MV-4-11 (cell line): ENCODE measurements at regions not wholly inside any gene's neighbourhood (a gene's known extent, or its start where the extent isn't known, plus 50 kb on each side); places are given as distances from the start of the nearest gene placed in this dataset.
"Not testable (repeated sequence)": the region's sequence is repeated elsewhere in the genome, so short reads cannot be mapped to it uniquely, and the experiment has no call there.

Experiments used
- DNase-seq: peaks from one replicate; lab custom pipeline; 2025; lab: John Stamatoyannopoulos, UW

DNA sequence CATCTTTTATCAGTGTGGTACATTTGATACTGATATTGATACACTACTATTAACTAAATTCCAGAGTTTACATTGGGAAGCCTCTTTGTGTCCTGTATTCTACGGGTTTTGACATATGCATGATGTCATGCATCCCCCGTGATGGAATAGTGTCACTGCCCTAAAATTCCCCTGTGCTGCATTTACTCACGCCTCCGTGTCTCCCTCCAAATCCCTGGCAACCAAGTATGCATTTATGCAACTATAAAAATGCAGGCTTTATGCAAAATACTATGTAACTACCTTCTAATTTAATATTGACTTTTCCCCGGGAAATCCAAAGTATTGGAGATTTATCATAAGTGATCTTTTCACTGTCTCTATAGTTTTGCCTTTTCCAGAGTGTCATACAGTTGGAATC lies 453.7 kb upstream of the RUNX1 start:
- DNase-seq: no peak

DNA sequence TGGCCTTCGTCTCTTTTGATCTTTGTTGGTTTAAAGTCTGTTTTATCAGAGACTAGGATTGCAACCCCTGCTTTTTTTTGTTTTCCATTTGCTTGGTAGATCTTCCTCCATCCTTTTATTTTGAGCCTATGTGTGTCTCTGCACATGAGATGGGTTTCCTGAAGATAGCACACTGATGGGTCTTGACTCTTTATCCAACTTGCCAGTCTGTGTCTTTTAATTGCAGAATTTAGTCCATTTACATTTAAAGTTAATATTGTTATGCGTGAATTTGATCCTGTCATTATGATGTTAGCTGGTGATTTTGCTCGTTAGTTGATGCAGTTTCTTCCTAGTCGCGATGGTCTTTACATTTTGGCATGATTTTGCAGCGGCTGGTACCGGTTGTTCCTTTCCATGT lies 448.4 kb upstream of the RUNX1 start:
- not testable (repeated sequence) for DNase-seq

DNA sequence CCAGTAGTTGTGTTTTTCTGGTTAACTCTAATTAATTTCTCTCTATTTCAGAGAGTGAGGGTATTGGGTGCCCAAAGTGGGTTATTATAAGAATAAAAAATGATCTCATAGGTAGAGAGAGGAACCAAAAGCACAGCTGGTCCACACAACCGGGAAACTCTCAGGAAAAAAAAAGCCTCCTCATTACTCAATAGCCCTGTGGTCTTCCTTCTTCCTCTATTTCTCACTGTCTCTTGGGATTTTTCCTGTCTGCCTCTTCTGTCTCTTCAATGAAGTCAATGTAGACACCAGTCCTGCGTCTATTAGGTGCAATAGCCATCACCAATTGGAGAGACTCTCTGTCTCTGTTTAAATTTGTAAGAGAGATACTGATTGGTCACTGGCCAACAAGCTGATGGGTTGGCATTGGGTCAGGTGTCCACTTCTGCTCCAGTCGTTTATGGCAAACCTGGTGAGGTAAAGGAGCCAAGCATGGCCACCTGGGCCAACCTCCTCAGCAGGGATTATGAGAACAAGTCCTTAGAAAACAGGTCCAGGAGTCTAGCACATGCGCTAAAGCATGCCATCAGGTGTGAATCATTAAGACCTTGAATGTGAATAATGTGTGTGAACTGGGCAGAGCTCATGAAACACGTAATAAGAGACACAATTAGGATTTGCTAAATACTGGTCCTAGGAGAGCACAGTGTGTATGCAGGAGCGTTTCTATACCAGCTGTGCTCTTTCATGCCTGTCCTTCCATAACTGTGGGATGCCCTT lies 443.0 kb upstream of the RUNX1 start:
- peak; percentile 91 for DNase-seq

DNA sequence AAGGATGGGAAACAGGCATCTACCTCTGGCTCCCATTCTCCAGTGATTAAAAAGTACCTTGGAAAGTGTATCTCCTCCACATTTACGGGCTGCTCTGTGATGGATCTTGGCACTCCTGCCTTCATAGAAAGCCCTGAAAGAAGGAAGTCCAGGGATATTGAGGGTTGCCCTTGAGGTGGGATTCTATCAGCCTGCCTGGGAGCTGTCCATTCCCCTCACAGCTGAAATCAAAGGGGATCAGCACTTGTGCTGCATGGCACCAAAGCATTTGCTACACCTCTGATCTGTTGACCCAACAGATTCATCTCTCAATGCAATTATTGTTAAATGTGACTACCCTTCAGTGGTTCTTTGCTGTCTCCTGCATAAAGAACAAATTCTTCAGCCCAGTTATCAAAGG lies 442.0 kb upstream of the RUNX1 start:
- no peak for DNase-seq

DNA sequence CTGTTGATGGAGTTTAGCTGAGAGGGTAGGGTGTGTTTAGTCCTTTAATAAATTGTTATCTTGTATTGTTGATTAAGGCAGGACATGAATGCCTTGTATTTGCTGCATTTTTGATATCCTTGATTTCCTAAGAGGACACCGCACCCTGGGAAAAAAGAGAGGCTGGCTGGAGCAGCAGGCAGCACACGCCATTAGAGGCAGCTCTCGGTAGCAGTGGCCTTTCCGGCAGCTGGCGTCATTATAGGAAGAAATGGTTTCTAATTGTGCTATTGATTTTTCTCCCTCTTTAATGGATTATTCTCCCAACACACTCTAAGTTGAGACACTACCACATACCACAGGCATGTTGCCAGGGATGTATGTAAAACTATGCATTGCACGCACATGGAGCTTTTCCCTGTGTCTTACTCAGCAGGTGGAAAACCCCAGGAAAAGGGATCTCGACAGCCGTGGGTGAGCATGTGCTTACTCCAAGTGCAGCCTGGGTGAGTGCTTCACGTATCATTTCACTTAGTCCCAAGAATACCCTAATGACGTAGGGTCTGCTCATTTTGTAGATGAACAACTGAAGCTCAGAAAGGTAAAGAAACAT lies 440.4 kb upstream of the RUNX1 start:
- DNase-seq: no peak

DNA sequence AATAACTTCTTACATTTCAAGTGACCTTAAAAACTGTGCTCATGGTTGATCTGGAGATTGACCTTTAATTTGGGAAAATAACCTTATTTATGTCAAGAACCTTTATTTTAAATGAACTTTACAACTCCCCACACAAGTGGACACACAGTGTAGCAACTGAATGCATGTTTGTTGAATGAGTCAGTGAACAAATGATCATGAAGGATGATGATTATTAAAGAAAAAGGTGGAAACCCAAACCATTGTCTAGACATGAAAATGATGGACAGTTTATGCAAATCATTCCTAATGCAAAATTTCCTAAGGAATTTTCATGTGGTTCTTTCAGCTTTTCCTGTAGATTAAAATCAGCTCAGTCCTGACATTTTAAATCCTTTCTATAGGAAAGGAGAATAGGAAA lies 439.8 kb upstream of the RUNX1 start:
- no peak for DNase-seq

DNA sequence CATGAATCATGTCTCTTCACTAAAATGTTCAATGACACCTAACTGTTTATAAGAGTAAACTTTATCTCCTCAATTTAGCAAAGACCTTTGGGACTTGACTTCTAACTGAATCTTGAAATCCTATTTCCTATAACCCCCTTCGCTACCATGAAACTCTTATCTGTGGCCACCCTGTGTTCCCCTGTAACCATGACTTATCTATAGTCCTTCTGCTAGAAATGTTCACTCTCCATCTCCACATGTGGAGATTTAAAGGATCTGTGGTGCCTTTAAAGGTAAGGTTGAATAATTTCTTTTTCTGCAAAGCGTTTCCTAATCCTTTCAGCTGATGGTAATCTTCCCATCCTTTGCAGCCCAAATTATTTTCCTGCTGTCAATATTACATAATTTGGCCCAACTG lies 436.3 kb upstream of the RUNX1 start:
- no peak for DNase-seq

DNA sequence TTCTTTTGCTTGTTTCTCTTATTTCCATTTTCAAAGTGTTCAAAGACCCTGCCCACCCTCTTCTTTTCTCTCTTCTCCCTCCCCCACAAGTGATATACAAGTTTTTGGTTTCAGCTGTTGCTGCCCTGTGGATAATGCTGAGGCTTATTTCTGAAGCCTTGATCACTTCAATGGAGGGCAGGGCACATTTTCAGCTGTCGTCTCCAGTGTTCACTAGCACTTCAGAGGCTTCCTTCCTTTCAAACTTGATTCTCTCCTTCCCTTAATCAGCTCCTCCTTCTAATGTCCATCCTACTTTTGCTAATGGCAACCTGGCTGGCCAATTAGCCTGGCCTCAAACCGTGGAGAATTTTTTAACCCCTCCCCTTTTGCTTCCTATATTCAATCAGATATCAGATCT lies 435.7 kb upstream of the RUNX1 start:
- DNase-seq: no peak

DNA sequence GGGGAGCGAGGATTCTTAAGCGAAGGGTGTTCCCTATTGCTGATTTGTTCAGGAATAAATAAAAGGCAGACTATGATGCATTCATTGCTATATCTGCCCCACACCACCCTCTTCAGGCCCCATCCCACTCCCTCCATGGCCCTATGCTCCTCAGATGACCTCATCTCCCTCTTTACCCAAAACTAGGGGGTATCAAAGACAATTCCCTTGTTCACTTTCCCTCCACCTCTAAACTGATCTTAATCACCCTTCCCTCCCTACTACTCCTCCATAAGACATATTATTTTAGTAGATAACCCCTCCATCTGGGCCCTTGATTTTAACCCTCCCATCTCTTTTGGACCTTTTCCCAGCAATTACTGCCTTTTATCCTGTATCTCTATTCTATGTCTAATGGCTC lies 434.9 kb upstream of the RUNX1 start:
- DNase-seq: no peak

DNA sequence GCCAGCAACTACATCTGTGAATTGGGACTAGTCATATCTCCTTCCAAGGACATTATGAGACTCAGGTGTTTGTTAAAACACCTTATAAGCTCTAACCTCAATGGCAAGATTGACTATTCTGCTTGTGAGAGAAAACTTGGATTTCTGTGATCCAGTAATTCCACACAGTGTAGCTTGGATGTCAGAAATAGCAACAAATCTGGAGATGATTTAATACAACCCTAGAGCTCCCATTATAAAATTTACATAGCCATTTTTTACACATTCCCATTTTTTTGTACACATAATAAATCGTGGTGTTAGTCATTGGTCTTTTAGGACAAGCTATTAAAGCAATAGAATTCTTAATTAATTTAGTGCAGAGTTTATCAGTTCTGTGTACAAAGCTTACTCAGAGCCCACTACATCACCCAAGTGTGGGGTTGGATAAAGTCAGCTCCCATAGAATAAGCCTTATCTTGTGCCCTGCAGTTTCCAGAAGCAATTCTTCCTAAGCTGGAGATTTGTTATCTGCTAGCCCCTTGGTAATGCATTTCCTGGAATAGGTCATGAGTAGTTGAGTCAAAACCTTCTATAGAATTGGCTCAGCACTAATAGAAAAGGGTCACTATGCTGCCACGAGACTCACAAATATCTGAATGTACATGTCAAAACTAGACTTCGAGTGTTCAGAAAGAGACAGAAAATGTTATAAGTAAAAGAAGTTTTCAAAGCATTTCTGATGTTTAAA lies 434.0 kb upstream of the RUNX1 start:
- DNase-seq: no peak

DNA sequence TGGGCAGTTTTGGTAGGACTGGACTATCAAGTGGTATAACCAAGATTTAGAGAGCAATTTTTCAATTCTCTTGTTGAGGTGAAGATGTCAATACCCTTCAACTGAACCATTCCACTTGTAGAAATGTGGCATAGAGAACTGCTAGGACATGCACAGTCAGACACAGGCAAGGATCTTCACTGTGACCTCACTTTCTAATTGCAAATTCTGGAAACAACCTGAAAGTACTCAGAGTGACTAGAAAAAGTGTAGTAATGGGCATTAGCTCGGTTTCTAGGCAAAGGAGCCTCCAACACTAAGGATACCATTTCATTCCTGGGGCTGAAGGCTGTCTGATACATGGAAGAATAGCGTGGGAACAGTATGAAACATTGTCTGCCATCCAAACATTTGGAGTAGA lies 433.0 kb upstream of the RUNX1 start:
- no peak for DNase-seq

DNA sequence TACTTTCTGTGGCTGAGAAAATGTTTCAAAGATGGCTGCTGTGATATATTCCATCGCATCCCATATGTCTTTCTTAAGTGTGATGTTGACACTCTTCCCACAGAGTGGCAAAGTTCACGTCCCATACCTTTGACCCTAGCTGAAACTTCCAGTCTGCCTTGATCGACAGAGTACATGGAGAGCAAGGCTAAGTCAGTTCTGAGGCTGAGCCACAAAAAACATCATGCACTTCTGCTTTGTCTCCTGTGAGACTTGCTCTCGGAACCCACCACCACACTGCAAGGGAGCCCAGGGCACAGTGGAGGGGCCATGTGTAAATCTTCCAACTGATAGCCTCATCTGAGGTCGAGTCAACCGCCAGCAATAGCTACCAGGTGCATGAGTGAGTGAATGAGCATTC lies 431.9 kb upstream of the RUNX1 start:
- no peak for DNase-seq

DNA sequence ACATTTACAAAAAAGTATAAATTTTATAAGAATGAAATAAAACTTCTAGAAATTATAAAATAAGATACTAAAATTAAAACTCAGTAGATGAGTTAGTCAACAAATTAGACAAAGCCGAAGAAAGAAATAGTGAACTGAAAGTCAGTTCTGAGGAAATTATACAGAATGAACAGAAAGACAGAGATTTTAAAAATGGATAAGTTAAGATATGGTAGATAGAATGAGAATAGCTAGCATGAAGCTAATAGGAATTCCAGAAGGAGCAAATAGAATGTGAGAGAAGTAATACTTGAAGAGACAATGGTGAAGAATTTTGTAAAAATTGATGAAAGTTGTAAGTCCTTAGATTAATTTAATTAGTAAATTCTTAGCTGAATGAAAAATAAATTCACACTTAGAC lies 430.4 kb upstream of the RUNX1 start:
- DNase-seq: no peak

DNA sequence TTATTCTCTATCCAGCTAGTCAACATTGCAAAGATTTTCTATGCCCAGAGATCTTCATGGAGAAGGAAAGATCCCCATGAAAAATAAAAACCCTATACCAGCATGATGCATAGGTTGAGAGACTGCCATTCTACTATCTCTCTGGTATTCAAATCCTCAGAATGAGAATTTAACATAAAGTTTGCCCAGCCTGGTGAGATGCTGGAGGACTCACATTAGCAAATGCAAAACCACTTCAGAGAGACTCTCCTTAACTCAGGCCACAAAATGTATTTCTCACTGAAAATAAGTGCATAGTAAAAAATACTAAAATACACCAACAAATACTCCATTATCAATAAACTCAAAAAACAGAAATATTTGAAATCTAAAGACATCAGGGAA lies 430.0 kb upstream of the RUNX1 start:
- no peak for DNase-seq

DNA sequence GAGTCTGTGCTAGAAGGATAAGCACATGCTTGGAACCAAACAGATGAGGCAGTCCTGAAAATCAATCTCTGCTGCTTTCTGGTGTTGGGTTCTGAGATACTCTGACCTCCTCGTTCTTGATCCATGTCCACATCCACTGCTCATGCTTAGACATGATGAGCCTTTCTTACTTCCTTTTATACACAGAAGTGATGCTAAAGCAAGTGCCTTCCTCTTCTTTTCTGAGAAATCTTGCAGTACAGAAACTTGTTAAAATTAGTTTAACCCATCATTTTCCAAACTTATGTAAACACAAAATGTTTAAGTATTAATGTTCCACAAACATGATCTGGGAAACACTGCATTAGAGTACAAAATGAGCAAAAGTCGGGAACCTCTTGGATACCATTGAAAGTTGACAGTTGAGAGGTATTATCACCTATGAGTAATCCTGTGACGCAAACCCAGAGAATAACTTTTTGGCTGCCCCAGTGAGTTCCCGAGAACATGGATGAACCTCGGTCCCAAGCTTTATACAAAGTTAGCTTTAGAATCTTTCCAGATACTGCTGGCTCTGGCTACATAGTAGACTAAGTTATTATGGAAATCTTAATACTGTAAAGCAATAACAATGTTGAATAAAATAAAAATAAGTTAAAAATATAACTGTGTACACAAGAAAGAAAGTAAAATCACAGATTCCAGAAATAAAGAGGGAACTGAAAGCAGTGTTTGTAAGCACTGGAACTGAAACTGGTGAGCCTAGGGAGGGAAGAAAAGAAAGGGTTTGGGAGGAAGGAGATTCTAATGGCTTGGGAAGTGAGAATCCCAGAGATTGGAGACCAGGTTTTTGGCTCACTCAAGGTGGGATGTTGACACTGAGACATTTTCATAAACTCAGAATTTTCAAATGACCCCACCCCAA lies 429.3 kb upstream of the RUNX1 start:
- peak; percentile 90 for DNase-seq

DNA sequence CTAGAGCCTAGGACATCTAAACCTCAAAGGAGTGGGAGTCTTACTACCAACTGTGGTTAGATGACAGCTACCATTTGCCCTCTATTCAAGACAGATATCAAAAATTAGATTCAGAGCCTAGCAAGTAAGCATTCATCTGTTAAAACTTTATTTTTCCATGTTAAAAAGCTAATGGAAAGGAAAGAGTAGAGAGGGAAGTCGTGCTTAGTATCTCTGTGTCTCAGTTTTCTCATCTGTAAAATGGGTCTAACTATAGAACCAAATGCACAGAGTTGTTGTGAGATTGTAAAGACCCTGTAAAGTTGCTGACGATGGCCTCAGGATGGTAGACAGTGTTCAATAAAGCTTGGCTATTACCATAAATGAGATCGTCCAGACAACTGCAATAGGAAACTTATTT lies 428.5 kb upstream of the RUNX1 start:
- no peak for DNase-seq

DNA sequence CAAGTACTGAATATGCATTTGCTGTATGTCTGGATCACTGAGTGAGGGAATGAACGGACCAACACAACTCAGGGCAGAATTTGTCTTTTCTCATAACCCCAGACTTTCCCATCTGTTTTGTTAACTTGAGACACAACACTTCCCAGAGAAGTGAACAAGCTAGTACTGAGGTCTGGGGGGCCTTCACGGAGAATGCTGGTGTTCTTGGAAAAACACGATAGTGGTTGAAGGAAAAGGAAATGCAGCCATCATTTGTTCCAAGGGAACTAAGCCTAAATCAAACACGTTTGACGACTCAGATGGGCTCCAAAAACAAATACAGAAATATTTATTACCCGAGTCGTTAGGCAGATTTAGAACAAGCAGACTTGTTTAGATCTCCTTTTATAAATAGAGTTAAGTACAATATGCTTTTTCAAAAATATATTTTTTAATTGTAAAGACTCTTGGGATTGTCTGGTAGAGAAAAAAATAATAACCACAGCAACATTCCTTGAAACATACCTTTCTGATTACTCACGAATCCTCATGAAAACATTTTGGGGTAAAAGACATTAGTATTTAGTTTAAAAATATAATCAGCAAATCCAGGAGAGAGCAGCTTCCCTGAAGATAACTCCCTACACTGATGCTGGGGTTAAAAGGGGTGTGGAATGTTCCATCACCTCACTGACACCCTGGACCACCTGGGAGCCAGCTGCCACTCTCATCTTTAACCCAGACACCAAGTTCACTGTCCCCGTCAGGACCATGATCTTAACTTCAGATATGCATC lies 427.7 kb upstream of the RUNX1 start:
- no peak for DNase-seq

DNA sequence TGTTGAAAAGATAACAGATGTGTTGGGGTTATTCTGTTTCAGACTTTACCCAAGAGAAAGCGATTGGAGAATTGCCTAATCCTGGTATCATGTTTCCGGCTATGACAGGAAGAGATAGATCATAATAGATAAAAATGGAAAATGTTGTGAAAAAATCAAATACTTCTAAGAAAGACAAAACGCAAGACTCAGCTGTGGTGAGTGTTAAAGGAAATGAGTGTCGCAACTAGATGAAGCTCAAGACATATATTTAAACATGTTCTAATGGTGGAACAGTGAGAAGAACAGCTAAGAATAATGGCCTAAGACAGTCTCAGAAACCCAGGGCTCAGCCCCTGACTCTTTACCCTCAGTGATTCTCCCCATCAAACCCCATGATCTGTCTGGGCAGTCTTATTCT lies 426.7 kb upstream of the RUNX1 start:
- DNase-seq: peak; percentile 99

DNA sequence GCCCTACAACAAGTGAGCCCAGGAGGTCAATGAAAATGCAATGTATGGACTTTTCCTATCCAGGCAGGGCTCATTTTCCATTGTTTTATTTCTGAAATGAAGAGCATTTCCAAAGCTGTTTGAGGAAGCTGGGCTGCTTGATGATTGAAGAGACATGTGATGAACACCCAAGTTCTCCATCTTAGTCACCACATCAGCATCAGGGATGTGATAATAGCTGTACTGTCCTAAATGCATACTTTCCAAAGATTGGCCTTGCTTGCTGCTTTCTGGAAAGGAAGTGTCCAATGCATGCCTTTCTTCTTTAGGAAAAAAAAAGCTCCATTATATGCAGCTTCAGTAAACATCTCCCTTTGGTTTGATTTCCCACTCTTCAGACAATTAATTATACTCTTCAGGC lies 425.9 kb upstream of the RUNX1 start:
- peak; percentile 66 for DNase-seq

DNA sequence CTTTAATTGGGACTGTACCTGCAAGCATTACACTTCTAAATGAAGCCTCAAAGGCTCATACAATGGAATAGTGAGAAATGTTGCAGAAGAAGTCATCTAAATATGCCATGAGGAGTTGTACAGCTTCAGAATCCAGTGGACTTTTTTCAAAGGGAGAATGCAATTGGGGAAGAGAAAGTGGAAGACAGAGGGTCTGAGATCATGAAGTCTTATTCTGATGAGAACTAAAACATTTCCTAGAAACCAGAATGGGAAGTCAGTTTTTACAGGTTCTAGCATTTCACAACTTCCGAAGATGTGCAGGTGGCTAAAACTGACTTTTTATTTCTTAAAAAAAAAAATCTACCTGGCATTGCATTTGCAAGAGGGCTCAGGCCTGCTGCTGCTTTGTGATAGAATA lies 424.4 kb upstream of the RUNX1 start:
- peak; percentile 96 for DNase-seq

DNA sequence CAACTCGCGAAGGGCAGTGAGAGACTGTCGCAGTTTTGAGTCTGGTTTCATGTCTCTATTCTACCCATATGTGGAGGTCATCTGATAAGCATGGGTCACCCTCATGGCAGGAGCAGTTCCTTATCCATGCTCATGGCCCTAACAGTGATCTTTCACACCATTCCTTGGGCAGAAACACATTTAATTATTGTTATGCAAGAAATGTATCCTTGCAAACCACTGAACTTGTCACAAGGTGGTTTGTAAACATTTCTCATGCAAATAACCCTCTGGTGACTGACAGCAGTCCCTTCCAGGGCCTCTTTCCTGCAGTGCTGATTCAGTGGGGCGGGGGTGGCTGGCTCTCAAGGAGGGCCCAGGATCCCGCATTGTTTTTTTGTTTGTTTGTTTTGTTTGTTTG lies 421.4 kb upstream of the RUNX1 start:
- peak; percentile 46 for DNase-seq

DNA sequence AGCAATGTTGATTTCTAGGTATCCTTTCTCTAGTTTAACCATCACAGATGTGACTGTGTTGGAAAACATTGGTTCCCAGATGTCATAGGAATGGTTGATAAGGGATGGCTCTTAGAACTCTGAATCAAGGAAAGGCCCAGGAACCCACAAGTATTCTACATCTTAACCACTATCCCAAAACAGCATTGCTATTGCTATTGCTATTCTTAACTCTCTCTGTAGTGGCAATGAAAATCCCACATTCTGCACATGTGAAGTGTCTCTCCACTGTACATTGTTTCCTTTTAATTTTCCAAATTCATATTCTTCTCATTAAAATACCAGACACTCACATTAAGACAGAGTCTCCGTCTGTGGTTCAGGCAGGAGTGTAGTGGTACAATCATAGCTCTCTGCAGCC lies 420.4 kb upstream of the RUNX1 start:
- DNase-seq: no peak
